ENCODE measurements at regions not wholly inside any gene's neighbourhood (a gene's known extent, or its start where the extent isn't known, plus 50 kb on each side); places are given as distances from the start of the nearest gene placed in this dataset.

DNA sequence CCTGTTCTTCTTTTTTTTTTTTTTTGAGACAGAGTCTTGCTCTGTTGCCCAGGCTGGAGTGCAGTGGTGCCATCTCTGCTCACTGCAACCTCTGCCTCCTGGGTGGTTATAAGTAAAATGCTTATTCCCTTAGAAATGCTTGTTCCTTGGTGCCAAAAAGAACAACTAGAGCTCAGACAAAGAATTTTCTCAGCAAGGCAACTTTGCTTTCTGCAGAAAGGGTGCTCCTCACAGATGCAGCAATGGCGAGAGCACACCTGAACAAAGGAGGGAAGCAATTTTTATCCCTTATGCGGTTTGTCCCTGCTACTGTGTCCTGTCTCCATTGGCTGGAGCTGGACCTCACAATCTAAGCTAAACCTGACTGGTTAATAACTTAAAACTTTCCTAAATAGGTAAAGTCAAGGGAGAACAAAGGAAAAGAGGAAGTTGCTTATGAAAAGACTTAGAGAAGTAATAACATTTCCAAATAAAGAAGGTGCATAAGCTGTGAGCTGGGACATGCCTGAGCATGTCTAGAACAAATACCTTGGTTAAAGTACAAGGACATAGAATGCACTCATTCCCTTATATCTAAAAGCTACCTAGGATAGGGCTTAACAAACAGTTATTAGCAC is 90.0 kb upstream of the PRR5 start:
- no peak for DNase-seq

DNA sequence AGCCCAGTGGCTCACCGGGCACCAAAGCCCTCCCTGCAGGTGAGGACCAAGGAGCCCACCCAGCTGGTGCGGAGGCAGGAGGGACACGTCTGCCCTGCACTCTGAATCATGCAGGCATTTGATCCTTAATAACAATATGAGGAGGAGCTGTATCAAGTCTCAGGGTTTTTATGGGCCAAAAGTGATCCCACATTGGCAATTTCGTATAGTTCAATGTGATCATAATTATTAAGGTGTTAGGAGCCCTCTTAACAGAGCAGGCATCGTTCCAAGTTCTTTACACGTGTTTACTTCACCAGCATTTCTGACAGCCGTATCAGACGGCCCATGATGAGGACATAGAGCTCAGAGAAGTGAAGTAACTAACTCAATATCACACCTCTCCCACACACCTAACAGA is 91.9 kb upstream of the PRR5 start:
- no peak for DNase-seq

GRCh38 chr22:44609400-44609988 is 92.5 kb upstream of the PRR5 start:
- DNase-seq = no peak

DNA sequence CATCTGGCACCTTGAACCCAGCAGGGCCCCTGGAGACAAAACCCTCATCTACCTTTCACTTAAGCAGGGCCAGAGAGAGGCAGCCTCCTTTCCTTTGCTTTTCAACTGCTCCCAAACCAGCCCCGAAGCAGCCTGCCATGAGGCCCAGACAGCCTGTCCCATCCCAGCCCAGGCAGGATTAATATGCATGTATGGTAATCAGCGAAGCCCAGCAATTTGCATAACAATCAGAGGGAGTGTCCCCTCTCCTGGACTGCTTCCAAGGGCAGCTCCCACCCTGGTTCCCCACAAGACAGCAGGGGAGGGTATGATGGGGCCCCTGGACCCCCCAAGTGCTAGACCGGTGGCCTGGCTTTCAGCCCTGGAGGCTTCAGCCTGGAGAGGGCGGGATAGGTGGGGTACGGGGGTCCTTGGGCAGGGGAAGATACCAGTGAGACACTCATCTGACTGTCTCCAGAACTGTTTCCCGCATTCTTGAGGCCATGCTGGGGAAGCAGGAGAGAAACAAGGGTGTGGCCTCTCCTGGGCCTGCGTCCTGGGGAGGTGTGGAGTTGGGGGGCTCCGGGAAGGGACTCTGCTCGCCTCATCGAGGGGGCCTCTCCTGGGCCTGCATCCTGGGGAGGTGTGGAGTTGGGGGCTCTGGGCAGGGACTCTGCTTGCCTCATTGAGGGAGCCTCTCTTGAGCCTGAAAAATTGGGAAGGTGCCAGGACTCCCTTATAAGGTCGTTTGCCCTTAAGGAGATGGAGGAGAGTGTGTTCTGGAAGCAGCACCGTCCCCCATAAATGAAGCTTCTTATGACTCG is 93.2 kb upstream of the PRR5 start:
- DNase-seq = no peak

- DNase-seq = no peak
Observed at GRCh38 chr22:44606126-44606525, 95.9 kb upstream of the PRR5 start.

DNA sequence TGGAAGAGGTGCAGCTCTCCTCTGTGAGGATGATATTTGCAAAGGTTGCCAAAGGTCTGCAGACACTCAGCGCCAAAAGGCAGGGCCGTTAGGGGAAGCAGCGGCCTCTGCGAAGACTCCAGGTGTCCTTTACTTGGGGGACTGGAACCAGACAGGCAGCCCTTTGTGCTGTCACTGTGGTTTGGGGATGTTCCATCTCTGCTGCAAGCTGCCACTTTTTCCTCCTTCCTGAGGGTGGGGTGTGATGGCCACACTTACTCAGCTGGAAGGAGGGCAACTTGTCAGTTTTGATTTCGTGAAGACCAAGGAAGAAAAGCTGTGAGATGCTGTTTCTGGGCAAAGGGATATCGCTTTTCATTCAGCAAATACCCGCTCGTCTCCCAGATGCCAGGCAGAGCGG is 96.5 kb upstream of the PRR5 start:
- no peak for DNase-seq

GRCh38 chr22:44604991-44605390 is 97.0 kb upstream of the PRR5 start:
- no peak for DNase-seq

- DNase-seq = no peak
Observed at GRCh38 chr22:44604455-44604854, 97.5 kb upstream of the PRR5 start.

DNA sequence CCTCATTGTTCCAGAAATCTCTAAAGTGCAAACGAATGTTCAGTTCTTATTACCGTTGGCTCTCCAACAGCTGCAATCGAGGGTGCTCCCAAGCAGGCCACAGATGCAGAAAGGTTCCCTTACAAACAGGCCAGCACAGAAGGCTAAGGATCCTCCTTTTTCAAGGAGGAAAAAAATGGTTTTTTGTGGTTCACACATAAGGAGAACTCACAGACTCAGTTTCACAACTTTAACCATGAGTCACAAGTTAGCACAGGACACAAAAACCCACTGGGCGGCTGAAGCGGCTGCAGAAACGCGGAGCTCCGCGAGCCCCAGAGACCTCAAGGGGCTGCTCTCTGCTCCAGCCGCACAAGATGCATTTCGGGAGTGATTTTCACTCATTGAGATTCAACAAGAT is 98.2 kb upstream of the PRR5 start:
- no peak for DNase-seq

DNA sequence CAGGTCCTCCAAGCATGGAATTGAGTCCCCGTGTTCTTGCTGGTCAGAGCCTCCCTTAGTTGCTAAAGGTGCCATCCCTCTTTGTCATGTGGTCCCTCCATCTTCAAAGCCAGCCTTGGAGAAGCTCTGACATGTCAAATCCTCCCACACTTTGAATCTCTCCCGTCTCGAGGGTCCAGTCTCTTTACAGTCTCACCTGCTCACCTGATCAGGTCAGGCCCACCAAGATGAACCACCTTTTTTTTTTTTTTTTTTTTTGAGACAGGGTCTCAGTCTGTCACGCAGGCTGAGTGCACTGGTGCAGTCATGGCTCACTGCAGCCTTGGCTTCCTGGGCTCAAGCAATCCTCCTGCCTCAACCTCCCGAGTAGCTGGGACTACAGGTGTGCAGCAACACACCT is 100.3 kb upstream of the PRR5 start:
- DNase-seq = no peak

GRCh38 chr22:44601189-44601588 is 100.8 kb upstream of the PRR5 start:
- no peak for DNase-seq

DNA sequence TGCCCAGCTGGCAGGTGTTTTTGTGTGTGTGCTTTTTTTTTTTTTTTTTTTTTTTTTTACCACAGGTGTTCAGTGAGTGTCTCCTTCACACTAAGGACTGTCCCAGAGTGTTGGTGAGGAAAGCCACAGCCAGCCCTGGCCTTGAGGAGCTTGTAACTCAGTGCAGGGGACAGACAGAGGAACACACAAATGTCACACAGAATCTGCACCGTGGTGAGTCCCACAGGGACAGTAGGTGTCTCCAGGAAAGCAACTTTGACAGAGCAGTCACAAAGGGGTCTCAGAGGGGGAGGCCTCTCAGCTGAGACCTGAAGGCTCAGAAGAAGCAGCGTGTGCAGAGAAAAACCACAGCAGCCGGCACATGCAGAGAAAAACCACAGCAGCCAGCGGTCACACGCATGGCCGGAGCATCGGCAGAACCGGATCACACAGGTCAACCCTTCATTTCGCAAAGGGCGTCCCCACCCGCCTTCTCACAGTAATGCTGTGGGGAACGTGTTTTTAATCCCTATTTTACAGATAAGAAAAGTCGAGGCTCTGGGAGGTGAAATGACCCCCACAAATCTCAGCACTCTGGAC is 101.7 kb upstream of the PRR5 start:
- no peak for DNase-seq

GRCh38 chr22:44599500-44600140 is 101.6 kb upstream of the RTL6 start:
- no peak for DNase-seq

- no peak for DNase-seq
Observed at GRCh38 chr22:44599084-44599483, 101.1 kb upstream of the RTL6 start.

DNA sequence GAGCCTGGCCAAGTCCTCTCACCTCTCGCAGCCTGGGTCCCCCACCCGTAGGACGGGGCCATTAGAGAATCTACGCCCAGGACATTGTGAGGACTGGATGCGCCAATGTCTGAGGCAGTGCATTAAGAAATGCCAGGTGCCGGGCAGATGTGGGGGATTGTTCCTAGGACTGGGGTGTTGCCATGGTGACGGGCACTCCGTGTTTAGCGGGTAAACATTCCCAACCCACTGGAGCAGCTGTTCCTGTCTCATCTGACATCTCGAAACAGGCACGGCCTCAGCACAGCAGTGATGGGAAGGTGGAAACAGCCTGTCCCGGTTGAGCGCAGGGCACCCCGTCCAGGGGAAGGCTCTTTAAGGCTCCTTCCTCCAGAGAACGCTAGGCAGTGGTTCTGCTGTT is 99.6 kb upstream of the RTL6 start:
- peak; percentile 52 for DNase-seq

DNA sequence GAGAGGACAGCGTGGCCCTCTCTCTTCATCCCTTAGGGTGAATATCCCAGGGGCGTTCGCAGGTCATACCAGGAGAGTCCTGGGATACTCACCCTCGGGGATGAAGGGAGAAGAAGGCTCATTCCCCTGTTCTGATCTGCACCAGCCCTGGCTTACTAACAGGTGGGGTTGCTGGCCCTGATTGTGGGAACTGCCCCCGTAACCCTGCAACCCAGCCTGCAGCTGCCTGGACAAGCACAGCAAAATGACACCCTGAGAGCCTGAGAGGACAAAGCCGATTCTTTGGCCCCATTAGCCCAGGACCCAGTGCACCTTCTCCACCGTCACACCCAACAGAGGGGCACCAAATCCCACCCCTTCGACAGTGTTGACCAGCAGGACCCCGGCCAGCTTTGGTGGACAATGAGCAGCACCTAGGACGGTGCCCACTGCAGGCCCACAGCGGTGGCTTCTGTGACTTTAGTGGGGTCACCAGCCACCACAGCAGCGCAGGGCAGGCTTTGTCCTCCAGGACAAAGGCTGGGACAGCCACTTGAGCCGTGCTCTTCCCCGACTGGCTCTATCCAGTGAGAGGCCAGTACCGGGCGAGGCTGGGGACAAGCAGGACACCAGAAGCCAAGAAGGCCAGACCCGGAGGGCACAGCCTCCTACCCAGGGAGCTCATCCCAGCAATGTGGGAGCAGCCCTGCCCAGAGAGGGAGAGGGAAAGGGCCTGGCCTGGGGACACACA is 98.5 kb upstream of the RTL6 start:
- DNase-seq = no peak

GRCh38 chr22:44595841-44596341 is 97.9 kb upstream of the RTL6 start:
- DNase-seq = no peak

GRCh38 chr22:44594951-44595350 is 96.9 kb upstream of the RTL6 start:
- DNase-seq = no peak

DNA sequence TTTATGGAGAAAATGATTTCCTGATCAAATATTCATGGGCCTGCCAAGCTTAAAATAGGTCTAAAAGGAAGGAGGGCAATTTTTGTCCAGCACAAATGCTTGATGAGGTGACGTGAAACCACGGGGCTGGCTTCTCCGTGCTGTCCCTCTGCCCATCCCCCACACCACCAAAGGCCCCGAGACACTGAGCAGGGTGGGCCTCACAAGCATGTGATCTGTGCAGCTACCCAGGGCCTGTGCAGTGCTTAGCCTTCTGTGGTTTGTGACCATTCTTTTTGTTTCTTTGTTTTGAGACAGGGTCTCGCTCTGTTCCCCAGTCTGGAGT is 94.8 kb upstream of the RTL6 start:
- no peak for DNase-seq

DNA sequence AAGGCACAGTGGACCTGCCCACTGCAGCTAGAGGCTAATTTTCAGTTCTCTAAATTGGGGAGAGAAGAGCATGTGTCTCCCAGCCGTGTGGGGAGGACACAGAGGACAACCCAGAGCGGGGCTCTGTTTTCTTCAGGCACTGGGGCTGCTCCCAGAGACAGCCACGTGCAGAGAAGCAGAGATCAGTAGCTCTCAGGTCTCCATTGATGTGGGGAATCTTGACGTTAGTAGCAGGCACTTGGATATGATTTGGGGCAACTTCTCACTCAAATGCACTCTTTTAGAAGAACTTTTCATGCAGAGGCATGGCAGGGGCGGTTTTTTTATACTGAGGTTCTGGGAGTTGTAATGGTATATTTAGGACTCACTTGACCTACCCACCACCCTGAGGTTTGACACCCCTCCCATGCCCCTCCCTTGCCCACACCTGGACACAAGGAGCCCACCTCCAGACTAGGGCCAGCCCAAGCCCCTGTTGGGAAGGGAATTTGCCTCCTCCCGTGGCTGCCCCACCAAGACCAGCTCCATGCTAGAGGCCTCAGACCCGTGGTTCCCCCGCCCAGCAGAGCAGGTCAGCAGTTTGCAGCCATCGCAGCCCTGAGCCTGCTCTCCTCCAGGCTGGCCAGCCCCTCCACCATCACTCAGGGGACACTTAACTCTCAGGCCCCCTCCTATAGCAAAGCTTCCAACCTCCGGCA is 94.2 kb upstream of the RTL6 start:
- DNase-seq = no peak

GRCh38 chr22:44591146-44591790 is 93.2 kb upstream of the RTL6 start:
- no peak for DNase-seq

GRCh38 chr22:44590291-44590690 is 92.3 kb upstream of the RTL6 start:
- no peak for DNase-seq

All from NCI-H774 (cell line).